RPMI8226 (cell line): ENCODE measurements at regions not wholly inside any gene's neighbourhood (a gene's known extent, or its start where the extent isn't known, plus 50 kb on each side); places are given as distances from the start of the nearest gene placed in this dataset.
A peak's percentile ranks its signal among the peaks of the same experiment; 100 is the strongest.

Experiments
- DNase-seq: peaks from one replicate; pipeline ENCODE4 v3.0.0-alpha.2; 2015

GRCh38 chr3:194738254-194739093 lies 52.8 kb downstream of the FAM43A start:
- no peak for DNase-seq

- DNase-seq: no peak
Observed at GRCh38 chr3:194739498-194740284, 54.0 kb downstream of the FAM43A start.

DNA sequence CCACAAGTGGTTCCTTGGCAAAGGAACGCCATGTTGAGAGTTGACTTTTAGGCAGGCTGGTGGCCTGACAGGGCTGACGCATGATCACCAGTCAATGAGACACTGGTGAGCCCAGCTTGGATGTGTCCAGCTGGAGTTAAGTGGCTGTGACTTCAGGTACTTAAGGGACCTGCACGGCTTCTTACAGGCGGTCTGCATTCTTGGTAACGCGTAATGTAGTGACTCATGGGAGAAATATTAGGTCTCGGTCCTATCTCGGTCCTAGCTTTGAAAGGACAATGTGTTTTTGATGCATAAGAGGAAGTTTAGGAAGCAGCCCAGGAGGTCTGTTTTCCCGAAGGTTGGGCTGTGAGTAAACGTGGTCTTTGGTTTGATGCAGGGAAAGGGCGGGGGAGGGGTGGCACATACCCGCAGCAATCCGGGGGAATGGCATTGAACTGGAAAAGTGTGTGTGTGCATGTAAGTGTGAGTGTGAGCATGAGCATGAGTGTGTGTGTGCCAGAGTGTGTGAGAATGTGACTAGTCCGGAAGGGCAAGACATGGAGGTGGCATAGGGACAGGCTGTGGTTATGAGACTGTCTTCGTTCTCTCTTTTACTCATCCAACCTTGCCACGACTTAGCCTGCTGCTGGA lies 55.3 kb downstream of the FAM43A start:
- DNase-seq: no peak

GRCh38 chr3:194741916-194742315 lies 56.2 kb downstream of the FAM43A start:
- DNase-seq: no peak

GRCh38 chr3:194744826-194745225 lies 59.1 kb downstream of the FAM43A start:
- DNase-seq: no peak

- DNase-seq: no peak
Observed at GRCh38 chr3:194745422-194746184, 59.9 kb downstream of the FAM43A start.

DNA sequence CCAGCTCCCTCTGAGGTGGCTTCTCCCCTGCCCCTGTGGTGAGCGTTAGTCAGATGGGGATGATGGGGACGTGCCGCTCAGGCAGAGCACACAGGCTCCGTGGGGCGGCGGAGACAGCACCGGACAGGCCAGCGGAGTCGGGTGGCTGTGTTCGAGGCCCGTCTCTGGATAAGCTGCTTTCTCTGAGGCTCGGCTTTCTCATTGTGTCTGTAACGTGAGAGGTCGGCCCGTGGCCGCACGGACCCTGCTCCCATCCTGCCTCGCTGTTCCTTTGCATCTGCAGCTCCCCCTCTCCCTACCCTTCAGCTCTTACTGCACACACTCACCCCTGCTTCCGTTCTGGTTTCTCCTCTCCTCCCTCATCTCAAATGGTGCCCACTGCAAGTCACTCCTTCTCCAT lies 62.5 kb downstream of the FAM43A start:
- no peak for DNase-seq

GRCh38 chr3:194749631-194750490 lies 64.2 kb downstream of the FAM43A start:
- DNase-seq: no peak

DNA sequence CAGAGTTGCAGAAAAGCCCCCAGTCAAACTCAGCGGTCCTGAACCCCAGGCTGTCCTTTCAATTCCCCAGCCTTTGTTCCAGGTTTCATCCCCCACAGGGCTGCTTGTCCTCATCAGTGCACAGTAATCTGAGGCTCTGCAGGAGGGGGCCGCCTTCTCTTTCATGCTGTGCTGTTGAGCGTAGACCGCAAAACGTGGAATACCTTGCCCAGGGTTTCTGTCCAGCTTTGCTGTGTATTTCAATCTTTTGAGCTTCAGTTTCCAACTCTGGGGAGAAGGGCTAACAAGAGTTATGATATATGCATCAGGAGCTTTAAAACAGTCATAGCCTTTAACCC lies 64.8 kb downstream of the FAM43A start:
- no peak for DNase-seq

- no peak for DNase-seq
Observed at GRCh38 chr3:194755671-194756459, 70.2 kb downstream of the FAM43A start.

DNA sequence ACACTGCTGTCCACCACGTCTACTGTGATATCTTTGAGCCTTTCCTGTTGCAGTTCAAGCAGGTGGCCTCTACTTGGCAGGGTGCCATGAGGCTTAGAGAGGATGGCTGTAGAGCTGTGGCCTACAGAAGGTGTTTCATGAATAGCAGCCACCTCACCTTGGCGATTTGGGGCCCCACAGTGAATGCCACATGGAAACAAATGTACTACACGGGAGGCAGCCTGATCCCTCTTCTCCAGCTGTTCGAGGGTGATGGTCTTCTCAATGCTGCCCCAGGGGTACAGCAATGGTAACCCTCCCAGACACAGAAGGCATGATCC lies 70.7 kb downstream of the FAM43A start:
- DNase-seq: peak; percentile 77

GRCh38 chr3:194756791-194757325 lies 71.2 kb downstream of the FAM43A start:
- no peak for DNase-seq

- no peak for DNase-seq
Observed at GRCh38 chr3:194757647-194758061, 72.0 kb downstream of the FAM43A start.

GRCh38 chr3:194758716-194759115 lies 73.0 kb downstream of the FAM43A start:
- DNase-seq: no peak

DNA sequence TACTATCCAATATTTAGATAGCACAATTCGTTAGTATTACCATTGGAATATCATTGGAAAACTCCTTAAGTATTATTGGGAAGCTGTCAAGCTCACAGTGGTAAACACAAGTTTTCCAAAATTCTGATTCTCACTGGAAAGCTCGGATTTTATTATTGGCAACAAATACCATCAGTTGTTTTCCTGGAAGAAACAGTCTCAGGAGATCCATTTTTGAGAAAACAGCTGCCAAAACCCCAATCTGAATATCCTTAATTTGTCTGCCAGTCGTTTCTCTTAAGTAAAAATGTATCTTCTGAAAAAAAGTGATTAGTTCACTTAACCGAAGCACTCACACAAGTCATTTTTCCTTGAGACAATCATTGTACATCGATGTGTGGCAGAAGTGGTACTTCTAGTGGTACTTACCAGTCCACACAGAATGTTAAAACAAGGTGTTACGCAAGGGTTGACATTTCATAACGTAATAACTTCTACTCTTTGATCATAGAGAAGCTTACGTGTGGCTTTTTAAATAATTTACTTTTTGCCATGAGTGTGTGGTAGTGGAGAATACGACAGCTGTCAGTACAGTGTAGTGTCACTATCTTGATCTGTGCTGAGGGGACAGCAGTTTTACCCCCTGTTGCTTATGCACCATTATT lies 74.9 kb downstream of the FAM43A start:
- DNase-seq: no peak

GRCh38 chr3:194761384-194761783 lies 75.7 kb downstream of the FAM43A start:
- peak; percentile 33 for DNase-seq

DNA sequence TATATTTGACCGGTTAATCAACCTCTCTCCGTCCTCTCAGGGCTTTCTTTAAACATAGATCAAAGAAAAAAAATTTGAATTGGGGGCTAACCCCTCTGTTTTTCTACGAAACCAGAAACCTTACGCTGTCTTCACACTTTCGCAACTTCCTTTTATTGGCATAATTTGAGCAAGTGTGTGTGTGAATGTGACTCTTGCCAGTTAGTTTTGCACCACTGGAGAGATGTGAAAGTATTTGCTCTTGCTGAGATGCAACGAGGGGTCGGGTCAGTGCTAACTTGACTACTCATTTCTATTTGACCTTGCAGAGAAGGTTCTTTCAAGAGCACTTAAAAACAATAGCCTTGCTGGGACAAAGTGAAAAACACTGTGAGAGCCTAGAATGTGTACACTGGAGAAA lies 81.2 kb downstream of the FAM43A start:
- no peak for DNase-seq

DNA sequence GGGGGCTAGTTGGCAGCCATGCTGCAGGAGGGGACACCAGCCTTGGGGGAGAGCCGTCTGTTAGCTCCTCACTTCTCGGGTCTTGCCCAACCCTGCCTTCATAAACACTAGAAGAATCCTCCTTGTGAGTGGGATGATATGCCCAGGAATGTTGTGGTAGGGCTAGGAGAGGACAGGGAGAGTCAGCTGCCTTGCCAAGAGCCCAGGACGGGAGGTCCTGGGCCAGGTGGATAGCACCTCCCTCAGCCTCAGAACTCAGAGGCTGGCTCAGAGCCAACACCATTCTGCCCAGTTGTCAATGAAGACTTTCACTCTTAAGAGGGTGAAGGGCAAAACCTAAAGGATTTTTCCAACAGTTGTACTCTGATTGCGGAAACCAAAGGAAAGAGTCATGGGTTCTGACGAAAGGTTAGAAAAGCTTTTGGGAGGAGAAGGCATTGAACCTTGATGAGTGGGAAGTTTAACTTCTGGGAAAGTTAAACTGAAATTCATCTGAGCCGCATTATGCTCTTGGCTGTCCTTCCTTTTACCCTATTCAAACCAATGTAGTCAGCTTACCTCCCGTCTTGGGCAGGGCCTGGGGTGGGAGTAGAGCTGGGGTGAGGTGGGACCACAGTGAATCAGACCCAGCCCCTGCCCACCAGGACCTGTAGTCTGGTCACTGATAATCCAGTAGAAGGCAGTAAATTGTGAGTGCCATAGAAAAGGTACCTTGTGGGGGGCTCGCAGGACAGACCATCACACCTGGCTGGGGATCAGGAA lies 81.9 kb downstream of the FAM43A start:
- no peak for DNase-seq

DNA sequence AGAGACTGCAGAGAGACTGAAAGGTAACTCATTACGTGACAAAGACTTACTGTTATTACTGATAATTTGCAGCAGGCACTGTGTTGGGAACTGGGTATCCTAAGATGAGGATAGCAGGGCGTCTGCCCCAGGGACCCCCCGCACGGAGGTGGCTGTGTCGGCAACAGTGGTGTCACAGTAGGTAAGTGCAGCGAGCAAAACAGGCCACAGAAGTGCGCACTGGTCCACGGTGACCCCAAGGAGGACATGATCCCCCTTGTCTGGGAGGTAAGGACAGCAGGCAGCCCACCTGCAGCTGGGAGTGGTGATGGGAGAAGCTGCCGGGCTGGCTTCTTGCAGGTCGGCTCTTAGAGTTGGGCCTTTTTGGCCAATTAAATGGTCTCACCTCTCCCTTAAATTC lies 82.9 kb downstream of the FAM43A start:
- DNase-seq: no peak
